Naive thymus-derived CD4-positive, alpha-beta T cell (primary cell): ENCODE measurements at regions not wholly inside any gene's neighbourhood (a gene's known extent, or its start where the extent isn't known, plus 50 kb on each side); places are given as distances from the start of the nearest gene placed in this dataset.

Source experiments
- ATAC-seq: fragments of 150-1000 bp; cut with Tn5 transposase; 2 replicates; pipeline ENCODE4 v1.10.0; 2021; ENCODE audit warnings: mild to moderate bottlenecking, moderate library complexity
- CTCF ChIA-PET: fragments of 350-600 bp; sonication (Branson Sonifier 250); formaldehyde crosslinking; loops from one replicate; lab custom pipeline; 2021; ENCODE audit warnings: antibody characterized with exemption; lab: Charles Lee
- POLR2A ChIA-PET: fragments of 350-600 bp; sonication (Branson Sonifier 250); formaldehyde crosslinking; loops from one replicate; lab custom pipeline; 2021; ENCODE audit warnings: antibody characterized with exemption, inconsistent platforms; lab: Charles Lee
- DNase-seq, 9 donors: peaks; one replicate each; pipeline versions ENCODE4 v3.0.0 to v3.0.0-alpha.2; 2020 to 2022; ENCODE audit warnings: mixed read lengths in 1 of 9
- H3K27ac ChIP-seq: one replicate; pipeline ENCODE4 v1.7.0; 2013; ENCODE audit warnings: mild to moderate bottlenecking, low read depth, low read length, moderate library complexity
- H3K27me3 ChIP-seq, 2 donors: one replicate each; pipeline ENCODE4 v1.7.0; 2013; ENCODE audit warnings: low read length in 2 of 2, mild to moderate bottlenecking in 2 of 2, moderate library complexity in 2 of 2; ENCODE audit not compliant: control insufficient read depth in 2 of 2, insufficient read depth in 2 of 2
- H3K36me3 ChIP-seq, 3 experiments: 1 replicate in 2 of 3; 2 replicates in 1 of 3; pipeline ENCODE4 v1.7.0; 2013; ENCODE audit warnings: low read length in 3 of 3, mild to moderate bottlenecking in 3 of 3, moderate library complexity in 1 of 3; ENCODE audit not compliant: insufficient read depth in 3 of 3, control insufficient read depth in 2 of 3
- H3K4me1 ChIP-seq, 2 donors: one replicate each; pipeline ENCODE4 v1.7.0; 2013; ENCODE audit warnings: low read length in 2 of 2, mild to moderate bottlenecking in 2 of 2, moderate library complexity in 1 of 2; ENCODE audit not compliant: control insufficient read depth in 2 of 2, insufficient read depth in 2 of 2
- H3K4me3 ChIP-seq: 2 replicates; pipeline ENCODE4 v1.7.0; 2013; ENCODE audit warnings: mild to moderate bottlenecking, low read length
- H3K9me3 ChIP-seq, 3 experiments: 1 replicate in 2 of 3; 2 replicates in 1 of 3; pipeline ENCODE4 v1.7.0; 2013; ENCODE audit warnings: low read length in 3 of 3; ENCODE audit not compliant: control insufficient read depth in 2 of 3
- H3K27ac Mint-ChIP-seq, 9 donors: one replicate each; pipeline ENCODE4 v1.8.0; 2020 to 2022; ENCODE audit warnings: mixed read lengths in 9 of 9, mild to moderate bottlenecking in 8 of 9, moderate library complexity in 5 of 9, inconsistent platforms in 2 of 9
- H3K27me3 Mint-ChIP-seq, 5 donors: one replicate each; pipeline ENCODE4 v1.8.0; 2021 to 2022; ENCODE audit warnings: mixed read lengths in 5 of 5, mild to moderate bottlenecking in 1 of 5
- H3K36me3 Mint-ChIP-seq, 5 donors: one replicate each; pipeline ENCODE4 v1.8.0; 2020 to 2022; ENCODE audit warnings: mixed read lengths in 5 of 5, mild to moderate bottlenecking in 3 of 5, inconsistent platforms in 1 of 5
- H3K4me1 Mint-ChIP-seq, 7 donors: one replicate each; pipeline ENCODE4 v1.8.0; 2020 to 2022; ENCODE audit warnings: mixed read lengths in 7 of 7, mild to moderate bottlenecking in 3 of 7, inconsistent platforms in 1 of 7
- H3K4me3 Mint-ChIP-seq, 10 donors: one replicate each; pipeline ENCODE4 v1.8.0; 2020 to 2022; ENCODE audit warnings: mild to moderate bottlenecking in 10 of 10, mixed read lengths in 10 of 10, moderate library complexity in 6 of 10, inconsistent platforms in 2 of 10
- H3K9me3 Mint-ChIP-seq, 11 donors: one replicate each; pipeline ENCODE4 v1.8.0; 2020 to 2022; ENCODE audit warnings: mixed read lengths in 11 of 11, mild to moderate bottlenecking in 4 of 11, inconsistent platforms in 1 of 11, moderate library complexity in 1 of 11
- intact Hi-C, 2 donors: fragments of 100-400 bp; cut with micrococcal nuclease; formaldehyde crosslinking; loops; one replicate each; pipeline ENCODE4 v1.15.1; 2023

DNA sequence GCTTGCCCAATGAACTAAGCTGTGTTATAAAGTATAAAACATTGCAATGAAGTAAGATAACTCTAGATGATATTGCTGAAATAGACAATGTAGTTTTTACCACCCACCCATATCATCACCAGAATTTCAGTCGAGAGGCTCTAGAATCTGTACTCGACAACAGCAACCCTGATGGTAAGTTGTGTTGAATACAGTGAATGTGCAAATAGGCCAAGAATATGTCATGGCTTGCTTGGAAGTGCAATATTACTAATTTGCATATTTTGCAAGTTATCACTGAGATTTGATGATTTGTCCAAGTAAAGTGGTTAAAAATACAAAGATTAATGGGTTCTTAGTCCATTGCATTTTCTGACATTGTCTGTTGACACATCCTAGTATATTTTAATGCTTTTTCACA is 90.6 kb upstream of the TUSC7 start:
- Histone ChIP-seq H3K4me3 (no peak overlapping the region), H3K36me3 (no peaks in the 10 kb centered on the region), H3K9me3 (no peaks in the 10 kb centered on the region), H3K27me3 (no peaks in the 10 kb centered on the region), H3K27ac (no peak overlapping the region), H3K4me1 (no peaks in the 10 kb centered on the region)
- intact Hi-C loops, result no loop called here
- Mint-ChIP-seq H3K4me1 (no peaks in the 10 kb centered on the region), H3K27ac (no peak overlapping the region), H3K9me3 (peaks cover 0 to 33% (median 5%) of the 10 kb centered on the region in 11 donors), H3K27me3 (no peaks in the 10 kb centered on the region), H3K4me3 (no peak overlapping the region), H3K36me3 (no peaks in the 10 kb centered on the region)
- no peak for ATAC-seq
- ChIA-PET POLR2A (no interaction called here), CTCF (no interaction called here)
- no peak for DNase-seq

DNA sequence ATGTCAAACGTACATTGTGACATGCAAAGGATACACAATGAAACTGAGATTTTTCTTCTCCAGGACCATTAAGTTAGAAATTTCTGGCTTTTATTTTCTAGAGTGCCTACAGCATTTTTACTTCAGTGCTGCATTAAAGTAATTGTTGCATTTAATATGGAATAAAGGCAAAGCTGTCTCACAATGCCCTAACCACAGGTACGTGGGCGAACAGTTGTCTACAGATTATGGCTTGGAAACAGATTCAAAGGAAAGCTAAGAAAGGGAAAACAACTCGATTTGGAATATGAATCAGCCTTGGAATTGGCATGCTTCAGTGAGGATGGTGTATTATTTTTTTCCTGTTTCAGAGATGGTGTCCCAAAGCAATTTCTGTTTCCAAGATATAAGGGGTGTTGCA is 79.1 kb upstream of the TUSC7 start:
- intact Hi-C loops, result no loop called here
- Mint-ChIP-seq H3K27ac (no peak overlapping the region), H3K4me3 (no peak overlapping the region), H3K9me3 (peaks cover 0 to 30% (median 14%) of the 10 kb centered on the region in 11 donors), H3K36me3 (no peaks in the 10 kb centered on the region), H3K27me3 (no peaks in the 10 kb centered on the region), H3K4me1 (peaks cover 0 to 4% (median 0%) of the 10 kb centered on the region in 7 donors)
- no peaks in the 10 kb centered on the region for H3K36me3 ChIP-seq
- ChIA-PET CTCF (no interaction called here), POLR2A (no interaction called here)
- no peaks in the 10 kb centered on the region for H3K9me3 ChIP-seq
- H3K27me3 ChIP-seq, result no peaks in the 10 kb centered on the region
- H3K4me1 ChIP-seq, result no peaks in the 10 kb centered on the region
- no peak overlapping the region for H3K27ac ChIP-seq
- H3K4me3 ChIP-seq, result no peak overlapping the region
- no peak for ATAC-seq
- no peak for DNase-seq

DNA sequence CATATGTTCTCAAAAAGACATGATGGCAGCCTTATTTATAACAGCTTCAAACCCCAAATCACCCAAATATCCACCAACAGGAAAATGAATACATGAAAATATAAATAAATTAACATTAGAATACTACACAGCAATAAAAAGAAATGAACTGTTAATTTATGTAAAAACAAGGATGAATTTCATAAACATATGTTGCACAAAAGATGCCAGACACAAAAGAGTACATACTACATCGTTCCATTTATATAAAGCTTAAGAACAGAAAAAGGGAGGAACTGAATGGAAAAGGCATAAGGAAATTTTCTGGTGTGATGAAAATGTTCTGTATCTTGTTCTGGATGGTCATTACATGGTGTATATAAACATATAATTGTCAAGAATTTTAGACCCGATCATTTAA is 69.9 kb upstream of the TUSC7 start:
- H3K9me3 Mint-ChIP-seq, result peaks cover 0 to 17% (median 2%) of the 10 kb centered on the region in 11 donors
- H3K36me3 Mint-ChIP-seq, result no peaks in the 10 kb centered on the region
- no peak for ATAC-seq
- H3K27ac ChIP-seq, result no peak overlapping the region
- no peak overlapping the region for H3K27ac Mint-ChIP-seq
- no peaks in the 10 kb centered on the region for H3K36me3 ChIP-seq
- no peaks in the 10 kb centered on the region for H3K4me1 Mint-ChIP-seq
- CTCF ChIA-PET, result no interaction called here
- POLR2A ChIA-PET, result no interaction called here
- H3K4me1 ChIP-seq, result no peaks in the 10 kb centered on the region
- intact Hi-C loops, result no loop called here
- H3K4me3 ChIP-seq, result no peak overlapping the region
- no peaks in the 10 kb centered on the region for H3K9me3 ChIP-seq
- H3K4me3 Mint-ChIP-seq, result no peak overlapping the region
- DNase-seq, result no peak
- H3K27me3 ChIP-seq, result no peaks in the 10 kb centered on the region
- H3K27me3 Mint-ChIP-seq, result no peaks in the 10 kb centered on the region

DNA sequence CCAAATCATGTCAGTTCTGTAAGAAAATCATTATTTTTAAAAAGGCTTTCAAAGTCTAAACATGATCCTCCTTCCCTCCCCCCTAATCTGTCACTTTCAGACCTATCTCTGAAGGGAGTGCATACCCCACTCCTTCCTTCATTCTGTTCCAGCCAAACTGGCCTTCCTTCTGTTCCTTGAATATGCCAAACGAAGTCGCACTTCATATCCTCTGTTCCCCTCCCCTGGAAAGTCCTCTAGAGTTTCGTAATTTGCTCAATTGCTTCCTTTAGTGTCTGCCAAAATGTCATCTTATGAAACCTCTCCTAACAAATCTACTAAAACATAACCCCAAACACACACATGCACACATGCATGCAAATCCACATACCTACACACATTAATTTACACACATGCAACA is 69.5 kb upstream of the TUSC7 start:
- ChIA-PET CTCF (no interaction called here), POLR2A (no interaction called here)
- no peaks in the 10 kb centered on the region for H3K4me1 ChIP-seq
- H3K4me3 ChIP-seq, result no peak overlapping the region
- no peaks in the 10 kb centered on the region for H3K36me3 ChIP-seq
- no peak for DNase-seq
- no peak overlapping the region for H3K27ac ChIP-seq
- peaks cover 0 to 16% (median 2%) of the 10 kb centered on the region in 11 donors for H3K9me3 Mint-ChIP-seq
- no peaks in the 10 kb centered on the region for H3K27me3 Mint-ChIP-seq
- intact Hi-C loops, result no loop called here
- ATAC-seq, result no peak
- no peaks in the 10 kb centered on the region for H3K4me1 Mint-ChIP-seq
- H3K4me3 Mint-ChIP-seq, result no peak overlapping the region
- H3K27ac Mint-ChIP-seq, result no peak overlapping the region
- H3K27me3 ChIP-seq, result no peaks in the 10 kb centered on the region
- H3K9me3 ChIP-seq, result no peaks in the 10 kb centered on the region
- H3K36me3 Mint-ChIP-seq, result no peaks in the 10 kb centered on the region

DNA sequence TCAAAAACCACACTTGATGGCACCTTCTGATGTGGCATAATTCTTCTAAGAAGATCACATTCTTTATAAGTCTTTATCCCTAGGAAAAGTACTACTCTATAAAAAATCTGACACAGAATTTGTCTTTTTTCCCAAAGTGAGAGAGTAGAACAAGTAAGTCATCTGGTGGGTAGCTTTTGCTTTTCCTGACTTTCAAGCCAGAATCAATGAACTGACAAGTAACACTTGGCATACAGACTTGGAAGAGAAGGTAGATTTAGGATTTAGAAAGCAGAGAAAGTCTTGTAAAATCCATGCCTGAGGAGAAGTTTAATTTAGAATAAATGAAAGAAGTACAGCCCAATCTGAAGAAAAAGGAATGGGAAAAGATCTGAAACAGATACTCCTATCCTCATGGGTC is 66.6 kb upstream of the TUSC7 start:
- ChIA-PET POLR2A (no interaction called here), CTCF (interaction anchor here (0.5 kb wide), 1 partner anchor 355 kb away, joined by 3 read pairs; no protein-coding TSS in a partner anchor)
- no peak overlapping the region for H3K4me3 ChIP-seq
- Mint-ChIP-seq H3K4me3 (no peak overlapping the region), H3K4me1 (no peaks in the 10 kb centered on the region), H3K9me3 (peaks cover 0 to 15% (median 0%) of the 10 kb centered on the region in 11 donors), H3K27me3 (no peaks in the 10 kb centered on the region), H3K36me3 (no peaks in the 10 kb centered on the region), H3K27ac (no peak overlapping the region)
- no peaks in the 10 kb centered on the region for H3K27me3 ChIP-seq
- H3K36me3 ChIP-seq, result no peaks in the 10 kb centered on the region
- ATAC-seq (no peak), DNase-seq (no peak)
- H3K27ac ChIP-seq, result no peak overlapping the region
- no peaks in the 10 kb centered on the region for H3K4me1 ChIP-seq
- peaks cover 0 to 5% (median 0%) of the 10 kb centered on the region in 3 experiments for H3K9me3 ChIP-seq
- intact Hi-C loops, result no loop called here

DNA sequence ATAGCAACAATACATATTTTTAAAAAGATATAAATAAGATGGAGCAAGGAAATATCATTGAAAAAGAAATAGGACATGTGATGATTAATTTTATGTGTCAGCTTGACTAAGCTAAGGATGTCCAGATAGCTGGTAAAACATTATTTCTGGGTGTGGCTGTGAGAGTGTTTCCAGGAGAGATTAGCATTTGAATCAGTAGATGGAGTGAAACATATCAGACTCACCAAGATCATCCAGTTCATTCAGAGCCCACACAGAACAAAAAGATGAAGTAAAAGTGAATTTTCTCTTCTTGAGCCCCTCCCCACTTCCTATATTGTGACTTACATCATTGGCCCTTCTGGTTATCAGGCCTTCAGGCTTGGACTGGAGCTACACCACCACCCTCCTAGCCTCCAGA is 61.6 kb upstream of the TUSC7 start:
- CTCF ChIA-PET, result no interaction called here
- H3K9me3 Mint-ChIP-seq, result peaks cover 0 to 10% (median 0%) of the 10 kb centered on the region in 11 donors
- no peaks in the 10 kb centered on the region for H3K36me3 Mint-ChIP-seq
- intact Hi-C loops, result no loop called here
- no peak for ATAC-seq
- no peak for DNase-seq
- H3K27ac ChIP-seq, result no peak overlapping the region
- POLR2A ChIA-PET, result no interaction called here
- H3K4me3 ChIP-seq, result no peak overlapping the region
- H3K36me3 ChIP-seq, result no peaks in the 10 kb centered on the region
- H3K27me3 Mint-ChIP-seq, result no peaks in the 10 kb centered on the region
- H3K4me3 Mint-ChIP-seq, result no peak overlapping the region
- no peaks in the 10 kb centered on the region for H3K4me1 ChIP-seq
- no peaks in the 10 kb centered on the region for H3K4me1 Mint-ChIP-seq
- peaks cover 0 to 5% (median 0%) of the 10 kb centered on the region in 3 experiments for H3K9me3 ChIP-seq
- no peak overlapping the region for H3K27ac Mint-ChIP-seq
- H3K27me3 ChIP-seq, result no peaks in the 10 kb centered on the region
